ENCODE measurements at regions not wholly inside any gene's neighbourhood (a gene's known extent, or its start where the extent isn't known, plus 50 kb on each side); places are given as distances from the start of the nearest gene placed in this dataset.
"Not testable (repeated sequence)": the region's sequence is repeated elsewhere in the genome, so short reads cannot be mapped to it uniquely, and the experiment has no call there.

DNA sequence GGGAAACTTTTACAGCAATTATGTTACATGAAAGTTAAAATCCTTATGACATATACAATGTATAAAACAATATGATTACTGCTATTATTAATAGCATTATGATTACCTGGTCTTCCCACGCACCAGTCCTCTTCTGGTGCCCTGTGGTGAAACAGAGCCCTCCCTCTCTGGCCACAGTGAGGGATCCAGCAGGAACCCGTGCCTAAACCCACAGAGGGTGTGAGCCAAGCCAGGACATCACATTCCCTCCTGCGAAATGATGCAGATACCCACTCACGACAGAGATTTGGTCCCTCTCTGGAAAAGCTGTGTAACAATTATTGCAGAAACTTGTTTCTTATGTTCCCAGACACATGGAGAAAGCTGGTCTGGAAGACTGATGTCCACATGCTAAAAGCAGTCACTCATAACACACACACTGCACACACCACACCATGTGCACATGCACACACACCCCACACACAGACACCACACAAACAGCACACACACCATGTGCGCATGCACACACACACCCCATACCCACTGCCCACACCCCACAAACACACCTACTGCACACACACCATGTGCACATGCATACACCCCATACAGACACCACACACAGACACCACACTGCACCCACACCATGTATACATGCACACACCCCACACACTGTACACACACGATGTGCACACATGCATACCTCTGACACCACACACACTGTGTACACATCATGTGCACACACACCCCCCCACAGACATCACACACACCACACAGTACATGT, 1462.2 kb downstream of the FOXD4L5 start:
- H3K27me3 ChIP-seq (replicated peaks in 1 of 4; ENCODE audit: control extremely low read depth in 1 of 4, control insufficient read depth in 3 of 4, insufficient read depth in 4 of 4, low read length in 3 of 4); H3K27me3 Mint-ChIP-seq; H3K4me2 ChIP-seq (replicated peaks; ENCODE audit: low read depth, low read length, poor library complexity, severe bottlenecking); H3K4me3 Mint-ChIP-seq; ATAC-seq (ENCODE audit: low read depth); H3K27ac Mint-ChIP-seq; H2AFZ ChIP-seq (ENCODE audit: insufficient read depth, low read depth, low read length, poor library complexity, severe bottlenecking); H3K36me3 ChIP-seq (replicated peaks in 1 of 2; ENCODE audit: control extremely low read depth in 1 of 2, control insufficient read depth in 1 of 2, extremely low read depth in 1 of 2, insufficient read depth in 2 of 2, low read length in 1 of 2); H3K9me3 Mint-ChIP-seq (ENCODE audit: insufficient read depth); H4K20me1 ChIP-seq (ENCODE audit: control insufficient read depth, insufficient read depth, low read length, poor library complexity, severe bottlenecking); DNase-seq; CTCF ChIA-PET; intact Hi-C loops (cut with micrococcal nuclease); H3K27ac ChIP-seq (ENCODE audit: low read length in 2 of 2); H3K4me1 ChIP-seq (ENCODE audit: control insufficient read depth in 2 of 2, insufficient read depth in 2 of 2, low read length in 2 of 2); H3K4me3 ChIP-seq (ENCODE audit: control extremely low read depth in 1 of 5, extremely low read depth in 1 of 5, insufficient read depth in 1 of 5, low read depth in 2 of 5, low read length in 4 of 5); H3K4me1 Mint-ChIP-seq; POLR2A ChIA-PET; H3K9ac ChIP-seq (ENCODE audit: low read length); H3K79me2 ChIP-seq (ENCODE audit: control insufficient read depth, insufficient read depth, low read length): not testable (repeated sequence)
- H3K9me3 ChIP-seq (ENCODE audit: control extremely low read depth in 1 of 3, control insufficient read depth in 2 of 3, insufficient read depth in 1 of 3, low read length in 2 of 3) = peaks cover 0 to 22% (median 2%) of the 10 kb centered on the region in 3 donors
- 84% methylated on average over 2 of the region's 6 CpGs for WGBS (ENCODE audit: insufficient coverage)

GRCh38 chr9:63821293-63821692, 1463.7 kb downstream of the FOXD4L5 start:
- CTCF ChIA-PET; intact Hi-C loops (cut with micrococcal nuclease); H3K9ac ChIP-seq (ENCODE audit: low read length); H3K79me2 ChIP-seq (ENCODE audit: control insufficient read depth, insufficient read depth, low read length); ATAC-seq (ENCODE audit: low read depth); H4K20me1 ChIP-seq (ENCODE audit: control insufficient read depth, insufficient read depth, low read length, poor library complexity, severe bottlenecking); H2AFZ ChIP-seq (ENCODE audit: insufficient read depth, low read depth, low read length, poor library complexity, severe bottlenecking); H3K4me3 ChIP-seq (ENCODE audit: control extremely low read depth in 1 of 5, extremely low read depth in 1 of 5, insufficient read depth in 1 of 5, low read depth in 2 of 5, low read length in 4 of 5); H3K27me3 Mint-ChIP-seq; H3K4me2 ChIP-seq (replicated peaks; ENCODE audit: low read depth, low read length, poor library complexity, severe bottlenecking); H3K4me3 Mint-ChIP-seq; H3K27me3 ChIP-seq (replicated peaks in 1 of 4; ENCODE audit: control extremely low read depth in 1 of 4, control insufficient read depth in 3 of 4, insufficient read depth in 4 of 4, low read length in 3 of 4); H3K27ac Mint-ChIP-seq; POLR2A ChIA-PET; H3K27ac ChIP-seq (ENCODE audit: low read length in 2 of 2); H3K9me3 Mint-ChIP-seq (ENCODE audit: insufficient read depth); H3K36me3 ChIP-seq (replicated peaks in 1 of 2; ENCODE audit: control extremely low read depth in 1 of 2, control insufficient read depth in 1 of 2, extremely low read depth in 1 of 2, insufficient read depth in 2 of 2, low read length in 1 of 2): not testable (repeated sequence)
- WGBS (ENCODE audit: insufficient coverage) = 73% methylated on average over 4 of the region's 10 CpGs
- Histone ChIP-seq H3K9me3 (ENCODE audit: control extremely low read depth in 1 of 3, control insufficient read depth in 2 of 3, insufficient read depth in 1 of 3, low read length in 2 of 3) (peaks cover 0 to 35% (median 2%) of the 10 kb centered on the region in 3 donors), H3K4me1 (ENCODE audit: control insufficient read depth in 2 of 2, insufficient read depth in 2 of 2, low read length in 2 of 2) (peaks cover 10 to 17% of the 10 kb centered on the region in 2 donors)
- DNase-seq = peak; percentile 13
- peaks cover 16% of the 10 kb centered on the region for H3K4me1 Mint-ChIP-seq

DNA sequence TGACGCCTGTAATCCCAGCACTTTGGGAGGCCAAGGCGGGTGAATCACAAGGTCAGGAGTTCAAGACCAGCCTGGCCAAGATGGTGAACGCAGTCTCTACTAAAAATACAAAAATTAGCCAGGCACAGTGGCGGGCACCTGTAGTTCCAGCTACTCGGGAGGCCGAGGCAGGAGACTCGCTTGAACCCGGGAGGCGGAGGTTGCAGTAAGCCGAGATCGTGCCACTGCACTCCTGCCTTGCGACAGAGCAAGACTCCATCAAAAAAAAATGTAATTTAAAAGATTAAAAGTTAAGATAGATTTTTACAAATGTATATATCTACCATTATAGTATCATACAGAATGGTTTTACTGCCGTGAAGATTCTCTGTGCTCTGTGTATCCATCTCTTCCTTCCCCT, 1464.1 kb downstream of the FOXD4L5 start:
- H3K27ac ChIP-seq (ENCODE audit: low read length in 2 of 2); H3K36me3 ChIP-seq (replicated peaks in 1 of 2; ENCODE audit: control extremely low read depth in 1 of 2, control insufficient read depth in 1 of 2, extremely low read depth in 1 of 2, insufficient read depth in 2 of 2, low read length in 1 of 2); H3K4me2 ChIP-seq (replicated peaks; ENCODE audit: low read depth, low read length, poor library complexity, severe bottlenecking); H3K9ac ChIP-seq (ENCODE audit: low read length); H3K9me3 Mint-ChIP-seq (ENCODE audit: insufficient read depth); H3K4me3 Mint-ChIP-seq; ATAC-seq (ENCODE audit: low read depth); H2AFZ ChIP-seq (ENCODE audit: insufficient read depth, low read depth, low read length, poor library complexity, severe bottlenecking); H3K27me3 Mint-ChIP-seq; H3K27me3 ChIP-seq (replicated peaks in 1 of 4; ENCODE audit: control extremely low read depth in 1 of 4, control insufficient read depth in 3 of 4, insufficient read depth in 4 of 4, low read length in 3 of 4); H3K4me3 ChIP-seq (ENCODE audit: control extremely low read depth in 1 of 5, extremely low read depth in 1 of 5, insufficient read depth in 1 of 5, low read depth in 2 of 5, low read length in 4 of 5); H4K20me1 ChIP-seq (ENCODE audit: control insufficient read depth, insufficient read depth, low read length, poor library complexity, severe bottlenecking); intact Hi-C loops (cut with micrococcal nuclease); POLR2A ChIA-PET; DNase-seq; H3K79me2 ChIP-seq (ENCODE audit: control insufficient read depth, insufficient read depth, low read length); CTCF ChIA-PET; H3K27ac Mint-ChIP-seq: not testable (repeated sequence)
- 79% methylated on average over 2 of the region's 13 CpGs for WGBS (ENCODE audit: insufficient coverage)
- Histone ChIP-seq H3K4me1 (ENCODE audit: control insufficient read depth in 2 of 2, insufficient read depth in 2 of 2, low read length in 2 of 2) (peaks cover 10 to 17% of the 10 kb centered on the region in 2 donors), H3K9me3 (ENCODE audit: control extremely low read depth in 1 of 3, control insufficient read depth in 2 of 3, insufficient read depth in 1 of 3, low read length in 2 of 3) (peaks cover 0 to 37% (median 2%) of the 10 kb centered on the region in 3 donors)
- peaks cover 16% of the 10 kb centered on the region for H3K4me1 Mint-ChIP-seq

- H3K27me3 ChIP-seq (replicated peaks in 1 of 4; ENCODE audit: control extremely low read depth in 1 of 4, control insufficient read depth in 3 of 4, insufficient read depth in 4 of 4, low read length in 3 of 4); ATAC-seq (ENCODE audit: low read depth); H4K20me1 ChIP-seq (ENCODE audit: control insufficient read depth, insufficient read depth, low read length, poor library complexity, severe bottlenecking); H3K4me2 ChIP-seq (replicated peaks; ENCODE audit: low read depth, low read length, poor library complexity, severe bottlenecking); H3K27ac ChIP-seq (ENCODE audit: low read length in 2 of 2); H3K4me3 ChIP-seq (ENCODE audit: control extremely low read depth in 1 of 5, extremely low read depth in 1 of 5, insufficient read depth in 1 of 5, low read depth in 2 of 5, low read length in 4 of 5); CTCF ChIA-PET; H3K9me3 Mint-ChIP-seq (ENCODE audit: insufficient read depth); intact Hi-C loops (cut with micrococcal nuclease); H3K79me2 ChIP-seq (ENCODE audit: control insufficient read depth, insufficient read depth, low read length); H2AFZ ChIP-seq (ENCODE audit: insufficient read depth, low read depth, low read length, poor library complexity, severe bottlenecking); H3K27me3 Mint-ChIP-seq; POLR2A ChIA-PET; H3K4me3 Mint-ChIP-seq; H3K36me3 ChIP-seq (replicated peaks in 1 of 2; ENCODE audit: control extremely low read depth in 1 of 2, control insufficient read depth in 1 of 2, extremely low read depth in 1 of 2, insufficient read depth in 2 of 2, low read length in 1 of 2); H3K9ac ChIP-seq (ENCODE audit: low read length); DNase-seq: not testable (repeated sequence)
- WGBS (ENCODE audit: insufficient coverage) = 88% methylated on average over 3 of the region's 3 CpGs
- H3K27ac Mint-ChIP-seq = peak overlapping the region; percentile 12
- Histone ChIP-seq H3K9me3 (ENCODE audit: control extremely low read depth in 1 of 3, control insufficient read depth in 2 of 3, insufficient read depth in 1 of 3, low read length in 2 of 3) (peaks cover 0 to 42% (median 2%) of the 10 kb centered on the region in 3 donors), H3K4me1 (ENCODE audit: control insufficient read depth in 2 of 2, insufficient read depth in 2 of 2, low read length in 2 of 2) (peaks cover 10 to 17% of the 10 kb centered on the region in 2 donors)
- peaks cover 16% of the 10 kb centered on the region for H3K4me1 Mint-ChIP-seq
Measured at GRCh38 chr9:63820383-63820782, 1464.6 kb downstream of the FOXD4L5 start.
